H9 (cell line): ENCODE measurements at regions not wholly inside any gene's neighbourhood (a gene's known extent, or its start where the extent isn't known, plus 50 kb on each side); places are given as distances from the start of the nearest gene placed in this dataset.

Experiments used
- DNase-seq: peaks from one replicate; pipeline ENCODE4 v3.0.0-alpha.2; 2017
- H2AFZ ChIP-seq: one replicate; pipeline ENCODE4 v1.6.1; 2013; ENCODE audit warnings: mild to moderate bottlenecking, low read length, control low read depth, moderate library complexity
- H2AK5ac ChIP-seq: 2 replicates; pipeline ENCODE4 v1.6.1; 2013; ENCODE audit warnings: low read length, control low read depth, mixed read lengths; ENCODE audit not compliant: insufficient read length
- H2BK120ac ChIP-seq: one replicate; pipeline ENCODE4 v1.6.1; 2013; ENCODE audit warnings: low read depth, mild to moderate bottlenecking, low read length, control low read depth, inconsistent platforms; ENCODE audit not compliant: poor library complexity, severe bottlenecking
- H2BK12ac ChIP-seq: 2 replicates; pipeline ENCODE4 v1.6.1; 2013; ENCODE audit warnings: low read length, control low read depth, mixed read lengths, low read depth; ENCODE audit not compliant: insufficient read length
- H2BK15ac ChIP-seq: 2 replicates; pipeline ENCODE4 v1.6.1; 2013; ENCODE audit warnings: low read depth, low read length, control low read depth
- H2BK20ac ChIP-seq: one replicate; pipeline ENCODE4 v1.6.1; 2013; ENCODE audit warnings: low read depth, mild to moderate bottlenecking, low read length, control low read depth, inconsistent platforms; ENCODE audit not compliant: poor library complexity, severe bottlenecking
- H2BK5ac ChIP-seq: 2 replicates; pipeline ENCODE4 v1.6.1; 2013; ENCODE audit warnings: low read length, control low read depth, mixed read lengths; ENCODE audit not compliant: insufficient read length
- H3K14ac ChIP-seq: 2 replicates; pipeline ENCODE4 v1.6.1; 2013; ENCODE audit warnings: low read length, control low read depth; ENCODE audit not compliant: insufficient read depth
- H3K18ac ChIP-seq: 2 replicates; pipeline ENCODE4 v1.6.1; 2013; ENCODE audit warnings: low read depth, mild to moderate bottlenecking, mixed read lengths, low read length, control low read depth; ENCODE audit not compliant: insufficient read length
- H3K23ac ChIP-seq: 2 replicates; pipeline ENCODE4 v1.6.1; 2013; ENCODE audit warnings: low read length, control low read depth, mixed read lengths, low read depth; ENCODE audit not compliant: insufficient read length
- H3K23me2 ChIP-seq: 2 replicates; pipeline ENCODE4 v1.6.1; 2013; ENCODE audit warnings: low read depth, mild to moderate bottlenecking, mixed read lengths, low read length, control low read depth; ENCODE audit not compliant: insufficient read length, poor library complexity, severe bottlenecking
- H3K27ac ChIP-seq: 2 replicates; pipeline ENCODE4 v1.5.1; 2013; ENCODE audit warnings: low read length, control low read depth, mixed read lengths, low read depth; ENCODE audit not compliant: insufficient read length
- H3K27me3 ChIP-seq: 2 replicates; pipeline ENCODE4 v1.6.1; 2013; ENCODE audit warnings: low read length, control low read depth, inconsistent platforms; ENCODE audit not compliant: insufficient read depth
- H3K4ac ChIP-seq: 2 replicates; pipeline ENCODE4 v1.6.1; 2013; ENCODE audit warnings: low read depth, mild to moderate bottlenecking, control low read depth, inconsistent platforms, low read length, moderate library complexity
- H3K4me1 ChIP-seq: 2 replicates; pipeline ENCODE4 v1.6.1; 2013; ENCODE audit warnings: low read length, control low read depth, inconsistent platforms; ENCODE audit not compliant: insufficient read depth
- H3K4me2 ChIP-seq: 2 replicates; pipeline ENCODE4 v1.6.1; 2013; ENCODE audit warnings: low read length, control low read depth, mixed read lengths; ENCODE audit not compliant: insufficient read length, insufficient read depth
- H3K56ac ChIP-seq: 2 replicates; pipeline ENCODE4 v1.6.1; 2013; ENCODE audit warnings: low read depth, mild to moderate bottlenecking, mixed read lengths, low read length, control low read depth; ENCODE audit not compliant: insufficient read length
- H3K79me1 ChIP-seq: 2 replicates; pipeline ENCODE4 v1.6.1; 2013; ENCODE audit warnings: low read depth, mild to moderate bottlenecking, moderate library complexity, low read length, control low read depth, inconsistent platforms; ENCODE audit not compliant: insufficient read depth, poor library complexity, severe bottlenecking
- H3K79me2 ChIP-seq: 2 replicates; pipeline ENCODE4 v1.6.1; 2013; ENCODE audit warnings: low read length, control low read depth, inconsistent platforms; ENCODE audit not compliant: insufficient read depth
- H3K9ac ChIP-seq: 2 replicates; pipeline ENCODE4 v1.6.1; 2013; ENCODE audit warnings: low read length, control low read depth, mixed read lengths; ENCODE audit not compliant: insufficient read length; ENCODE audit errors: extremely low read depth
- H3K9me3 ChIP-seq: one replicate; pipeline ENCODE4 v1.6.1; 2013; ENCODE audit warnings: low read depth, low read length, inconsistent platforms; ENCODE audit not compliant: control insufficient read depth
- H3T11ph ChIP-seq: one replicate; pipeline ENCODE4 v1.6.1; 2013; ENCODE audit warnings: mild to moderate bottlenecking, low read length, control low read depth, inconsistent platforms
- H4K20me1 ChIP-seq: one replicate; pipeline ENCODE4 v1.6.1; 2013; ENCODE audit not compliant: control insufficient read depth, insufficient read length, insufficient read depth
- H4K5ac ChIP-seq: 2 replicates; pipeline ENCODE4 v1.6.1; 2013; ENCODE audit warnings: low read depth, mild to moderate bottlenecking, mixed read lengths, low read length, control low read depth; ENCODE audit not compliant: insufficient read length
- H4K8ac ChIP-seq: replicated peaks from 2 replicates; pipeline ENCODE4 v1.6.1; 2013; ENCODE audit warnings: low read length, control low read depth, mixed read lengths, low read depth; ENCODE audit not compliant: insufficient read length
- H4K91ac ChIP-seq: 2 replicates; pipeline ENCODE4 v1.6.1; 2013; ENCODE audit warnings: low read depth, mild to moderate bottlenecking, moderate library complexity, mixed read lengths, low read length, control low read depth; ENCODE audit not compliant: insufficient read length
- H3K27ac Mint-ChIP-seq, 3 experiments: 2 replicates in 2 of 3; 3 replicates in 1 of 3; pipeline ENCODE4 v1.8.0; 2020 to 2021; ENCODE audit warnings: mixed read lengths in 3 of 3, mild to moderate bottlenecking in 1 of 3, moderate library complexity in 1 of 3
- H3K27me3 Mint-ChIP-seq: 2 replicates; pipeline ENCODE4 v1.8.0; 2021; ENCODE audit warnings: low read depth, mild to moderate bottlenecking, moderate library complexity, mixed read lengths
- H3K36me3 Mint-ChIP-seq, 3 experiments: 2 replicates in 2 of 3; 3 replicates in 1 of 3; pipeline ENCODE4 v1.8.0; 2020 to 2021; ENCODE audit warnings: low read depth in 3 of 3, mixed read lengths in 3 of 3; ENCODE audit not compliant: insufficient read depth in 1 of 3
- H3K4me1 Mint-ChIP-seq, 2 experiments: 2 replicates each; pipeline ENCODE4 v1.8.0; 2020; ENCODE audit warnings: mixed read lengths in 2 of 2
- H3K4me3 Mint-ChIP-seq, 2 experiments: 2 replicates in 1 of 2; 3 replicates in 1 of 2; pipeline ENCODE4 v1.8.0; 2020 to 2021; ENCODE audit warnings: mild to moderate bottlenecking in 2 of 2, mixed read lengths in 2 of 2, moderate library complexity in 1 of 2
- H3K9me3 Mint-ChIP-seq, 2 experiments: 2 replicates in 1 of 2; 3 replicates in 1 of 2; pipeline ENCODE4 v1.8.0; 2020; ENCODE audit warnings: mild to moderate bottlenecking in 2 of 2, mixed read lengths in 2 of 2, moderate library complexity in 1 of 2
- CTCF ChIP-seq: fragments of 200-600 bp; sonication (generic); conservative IDR thresholded peaks from 3 replicates; pipeline ENCODE4 v1.8.0; 2021; ENCODE audit warnings: antibody characterized with exemption, mild to moderate bottlenecking
- WGBS: extraction: QIAGEN DNeasy Blood & Tissue Kit; methylation state at CpG from one replicate; pipeline ENCODE4 v1.1.7; 2013; ENCODE audit warnings: missing lambda C conversion rate, low lambda C conversion rate, mixed read lengths; ENCODE audit not compliant: insufficient read length; ENCODE audit errors: extremely low coverage; 5-methylcytosine and 5-hydroxymethylcytosine counted together

- no peak overlapping the region for H3K4me2 ChIP-seq
- H3K27ac ChIP-seq, result no peak overlapping the region
- no peak overlapping the region for H3K23ac ChIP-seq
- no peak overlapping the region for H3K14ac ChIP-seq
- no peaks in the 10 kb centered on the region for H3K27me3 ChIP-seq
- peaks cover 3% of the 10 kb centered on the region; the same call in 1 of the 2 replicates for H3K4me1 ChIP-seq
- peaks cover 6% of the 10 kb centered on the region for H3K27me3 Mint-ChIP-seq
- no peaks in the 10 kb centered on the region for H3K79me2 ChIP-seq
- no peak overlapping the region for H3K56ac ChIP-seq
- DNase-seq, result peak; percentile 28
- H3K9me3 Mint-ChIP-seq, result no peaks in the 10 kb centered on the region; a peak in 1 of 5 replicates
- H2BK120ac ChIP-seq, result no peak overlapping the region
- no CpG with 5 or more reads among the region's 21 CpGs for WGBS
- no peak overlapping the region for H3T11ph ChIP-seq
- H2AFZ ChIP-seq, result no peak overlapping the region
- H2BK20ac ChIP-seq, result no peak overlapping the region
- no peak overlapping the region for H2BK15ac ChIP-seq
- no peaks in the 10 kb centered on the region for H4K20me1 ChIP-seq
- H3K9me3 ChIP-seq, result no peaks in the 10 kb centered on the region
- no peak overlapping the region for H3K4ac ChIP-seq
- H2AK5ac ChIP-seq, result no peak overlapping the region
- no peak overlapping the region for H4K91ac ChIP-seq
- H3K23me2 ChIP-seq, result no peaks in the 10 kb centered on the region
- H3K79me1 ChIP-seq, result no peaks in the 10 kb centered on the region
- no peak overlapping the region for H2BK5ac ChIP-seq
- H4K5ac ChIP-seq, result no peak overlapping the region
- no peak overlapping the region for H3K27ac Mint-ChIP-seq
- no peaks in the 10 kb centered on the region for H3K36me3 Mint-ChIP-seq
- no peak overlapping the region for H3K4me3 Mint-ChIP-seq
- H2BK12ac ChIP-seq, result no peak overlapping the region
- TF ChIP-seq CTCF, result no peak
- H3K18ac ChIP-seq, result no peak overlapping the region
- H4K8ac ChIP-seq, result no peak overlapping the region
- peaks cover 16 to 24% of the 10 kb centered on the region in 2 experiments for H3K4me1 Mint-ChIP-seq
- no peak overlapping the region for H3K9ac ChIP-seq
Measured at GRCh38 chr2:584863-585823, 92.1 kb downstream of the TMEM18 start.
